Prostate gland (tissue), 2 donors: ENCODE measurements at regions not wholly inside any gene's neighbourhood (a gene's known extent, or its start where the extent isn't known, plus 50 kb on each side); places are given as distances from the start of the nearest gene placed in this dataset.

Source experiments
- DNase-seq: peaks from one replicate; pipeline ENCODE4 v3.0.0-alpha.2; 2019; ENCODE audit warnings: low spot score
- H3K27ac ChIP-seq, 2 donors: fragments of 200-600 bp; sonication (generic); 2 replicates each; pipeline ENCODE4 v1.5.1; 2017 to 2019
- H3K27me3 ChIP-seq: fragments of 200-600 bp; sonication (generic); replicated peaks from 2 replicates; pipeline ENCODE4 v1.5.1; 2019; ENCODE audit not compliant: insufficient read depth
- H3K36me3 ChIP-seq, 2 donors: fragments of 200-600 bp; sonication (generic); 1 replicate in 1 of 2; 2 replicates in 1 of 2; pipeline versions ENCODE4 v1.5.1 to v1.8.1; 2017 to 2019
- H3K4me1 ChIP-seq: fragments of 200-600 bp; sonication (generic); replicated peaks from 2 replicates; pipeline ENCODE4 v1.5.1; 2019
- H3K4me3 ChIP-seq, 2 donors: fragments of 200-600 bp; sonication (generic); 2 replicates each; pipeline ENCODE4 v1.5.1; 2017 to 2019
- H3K9me3 ChIP-seq: fragments of 200-600 bp; sonication (generic); 2 replicates; pipeline ENCODE4 v1.5.1; 2017
- CTCF ChIP-seq, 4 experiments: fragments of 200-600 bp in 2 of 4; fragments of 450-650 bp in 2 of 4; sonication (generic) in 2 of 4; IDR thresholded peaks; 1 replicate in 3 of 4; 2 replicates in 1 of 4; pipeline ENCODE4 v1.5.1; 2016 to 2019; ENCODE audit warnings: antibody characterized with exemption in 4 of 4, mild to moderate bottlenecking in 2 of 4, moderate library complexity in 2 of 4
- POLR2A ChIP-seq: fragments of 450-650 bp; IDR thresholded peaks from one replicate; pipeline ENCODE4 v1.6.1; 2016; ENCODE audit warnings: antibody characterized with exemption, mild to moderate bottlenecking
- POLR2AphosphoS5 ChIP-seq: sonication (generic); formaldehyde crosslinking; IDR thresholded peaks from one replicate; pipeline ENCODE4 v1.6.1; 2017; ENCODE audit warnings: antibody characterized with exemption
- WGBS: methylation state at CpG from one replicate; pipeline ENCODE4 v1.1.5; 2018; 5-methylcytosine and 5-hydroxymethylcytosine counted together
- intact Hi-C: fragments of 100-400 bp; cut with DNase I; formaldehyde crosslinking; loops from one replicate; pipeline ENCODE4 v1.14.2; 2022

- no peak for TF ChIP-seq CTCF (IDR thresholded peaks at IDR 0.05)
- Histone ChIP-seq H3K4me1 (no peaks in the 10 kb centered on the region), H3K27me3 (no peaks in the 10 kb centered on the region), H3K36me3 (no peaks in the 10 kb centered on the region), H3K9me3 (no peaks in the 10 kb centered on the region), H3K27ac (no peak overlapping the region), H3K4me3 (no peak overlapping the region)
- intact Hi-C loops = no loop called here
- WGBS = 86% methylated on average over 7 of the region's 7 CpGs
- no peak for DNase-seq
These were observed 115.2 kb downstream of the NAA11 start for GRCh38 chr4:79210636-79211049.

- 74% methylated on average over 14 of the region's 14 CpGs for WGBS
- TF ChIP-seq CTCF (IDR thresholded peaks at IDR 0.05) = no peak
- no peak for TF ChIP-seq POLR2A
- TF ChIP-seq POLR2AphosphoS5 = no peak
- Histone ChIP-seq H3K4me1 (no peaks in the 10 kb centered on the region), H3K27me3 (no peaks in the 10 kb centered on the region), H3K27ac (no peak overlapping the region), H3K4me3 (no peak overlapping the region), H3K9me3 (no peaks in the 10 kb centered on the region), H3K36me3 (no peaks in the 10 kb centered on the region)
- intact Hi-C loops = no loop called here
- no peak for DNase-seq
These were observed 115.8 kb downstream of the NAA11 start for GRCh38 chr4:79209822-79210635.

- Histone ChIP-seq H3K4me3 (no peak overlapping the region), H3K27me3 (no peaks in the 10 kb centered on the region), H3K36me3 (no peaks in the 10 kb centered on the region), H3K4me1 (no peaks in the 10 kb centered on the region), H3K27ac (no peak overlapping the region), H3K9me3 (no peaks in the 10 kb centered on the region)
- DNase-seq = no peak
- intact Hi-C loops = no loop called here
- WGBS = 87% methylated on average over 3 of the region's 3 CpGs
- no peak for TF ChIP-seq POLR2AphosphoS5
- TF ChIP-seq CTCF (IDR thresholded peaks at IDR 0.05) = no peak
- TF ChIP-seq POLR2A = no peak
These were observed 116.8 kb downstream of the NAA11 start for GRCh38 chr4:79209081-79209480.

GRCh38 chr4:79207281-79207680 lies 118.6 kb downstream of the NAA11 start:
- intact Hi-C loops = no loop called here
- no peak for DNase-seq
- no peak for TF ChIP-seq POLR2A
- no peak for TF ChIP-seq CTCF (IDR thresholded peaks at IDR 0.05)
- no peak for TF ChIP-seq POLR2AphosphoS5
- H3K27me3 ChIP-seq = no peaks in the 10 kb centered on the region
- no peaks in the 10 kb centered on the region for H3K4me1 ChIP-seq
- no peak overlapping the region for H3K4me3 ChIP-seq
- H3K36me3 ChIP-seq = no peaks in the 10 kb centered on the region
- H3K27ac ChIP-seq = no peak overlapping the region
- no peaks in the 10 kb centered on the region for H3K9me3 ChIP-seq

- WGBS = 95% methylated on average over 4 of the region's 4 CpGs
- intact Hi-C loops = no loop called here
- no peak for TF ChIP-seq POLR2AphosphoS5
- no peak for TF ChIP-seq POLR2A
- no peak for TF ChIP-seq CTCF (IDR thresholded peaks at IDR 0.05)
These were observed 119.2 kb downstream of the NAA11 start for GRCh38 chr4:79206660-79207059.

More at GRCh38 chr4:79206660-79207059, 119.2 kb downstream of the NAA11 start:
- H3K36me3 ChIP-seq = no peaks in the 10 kb centered on the region
- H3K27ac ChIP-seq = no peak overlapping the region
- H3K27me3 ChIP-seq = no peaks in the 10 kb centered on the region
- H3K4me3 ChIP-seq = no peak overlapping the region
- no peaks in the 10 kb centered on the region for H3K9me3 ChIP-seq
- no peaks in the 10 kb centered on the region for H3K4me1 ChIP-seq
- DNase-seq = no peak
